ENCODE measurements at regions not wholly inside any gene's neighbourhood (a gene's known extent, or its start where the extent isn't known, plus 50 kb on each side); places are given as distances from the start of the nearest gene placed in this dataset.

DNA sequence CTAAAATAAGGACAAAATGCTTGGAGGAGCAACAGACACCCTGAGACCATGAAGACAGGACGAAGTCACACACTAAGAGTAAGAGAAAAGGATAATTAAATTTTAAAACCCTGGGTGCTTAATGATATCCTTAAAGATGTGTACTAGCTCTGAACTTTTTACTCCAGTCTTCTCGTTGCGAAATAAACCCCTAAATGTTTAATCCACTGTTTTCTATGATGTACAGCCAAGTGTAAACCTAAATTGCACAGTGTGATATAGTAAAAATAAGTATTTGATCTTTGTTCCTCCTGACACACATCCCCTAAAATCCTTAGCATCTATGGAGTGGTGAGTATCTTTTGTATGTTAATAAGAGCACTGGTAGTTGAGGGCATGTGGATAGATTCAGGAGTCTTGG, 157.5 kb upstream of the PKDCC start:
- TF ChIP-seq EZH2phosphoT487 (IDR thresholded peaks at IDR 0.05; ENCODE audit: low read length) (no peak), CTCF (IDR thresholded peaks at IDR 0.05; ENCODE audit: low read length) (no peak)

Data from MM.1S (cell line).